ENCODE measurements at regions not wholly inside any gene's neighbourhood (a gene's known extent, or its start where the extent isn't known, plus 50 kb on each side); places are given as distances from the start of the nearest gene placed in this dataset.

- DNase-seq (ENCODE audit: low read depth) = no peak
- TF ChIP-seq CTCF (IDR thresholded peaks at IDR 0.05; ENCODE audit: control insufficient read depth, insufficient read depth, low read depth, low read length, missing control alignments) = no peak
- H3K4me3 ChIP-seq (ENCODE audit: control insufficient read depth, low read depth, low read length) = no peak overlapping the region
Observed at GRCh38 chr2:147569426-147569825, 275.4 kb upstream of the ACVR2A start.

- no peak for TF ChIP-seq CTCF (IDR thresholded peaks at IDR 0.05; ENCODE audit: control insufficient read depth, insufficient read depth, low read depth, low read length, missing control alignments)
- no peak for DNase-seq (ENCODE audit: low read depth)
- no peak overlapping the region for H3K4me3 ChIP-seq (ENCODE audit: control insufficient read depth, low read depth, low read length)
Observed at GRCh38 chr2:147568109-147568508, 276.7 kb upstream of the ACVR2A start.

GRCh38 chr2:147567136-147567535, 277.7 kb upstream of the ACVR2A start:
- TF ChIP-seq CTCF (IDR thresholded peaks at IDR 0.05; ENCODE audit: control insufficient read depth, insufficient read depth, low read depth, low read length, missing control alignments) = no peak
- DNase-seq (ENCODE audit: low read depth) = no peak
- no peak overlapping the region for H3K4me3 ChIP-seq (ENCODE audit: control insufficient read depth, low read depth, low read length)

GRCh38 chr2:147560810-147561535, 283.9 kb upstream of the ACVR2A start:
- no peak for TF ChIP-seq CTCF (IDR thresholded peaks at IDR 0.05; ENCODE audit: control insufficient read depth, insufficient read depth, low read depth, low read length, missing control alignments)
- no peak overlapping the region for H3K4me3 ChIP-seq (ENCODE audit: control insufficient read depth, low read depth, low read length)
- no peak for DNase-seq (ENCODE audit: low read depth)

GRCh38 chr2:147559070-147559725, 285.6 kb upstream of the ACVR2A start:
- TF ChIP-seq CTCF (IDR thresholded peaks at IDR 0.05; ENCODE audit: control insufficient read depth, insufficient read depth, low read depth, low read length, missing control alignments) = no peak
- H3K4me3 ChIP-seq (ENCODE audit: control insufficient read depth, low read depth, low read length) = no peak overlapping the region
- DNase-seq (ENCODE audit: low read depth) = no peak

GRCh38 chr2:147558620-147559019, 286.2 kb upstream of the ACVR2A start:
- TF ChIP-seq CTCF (IDR thresholded peaks at IDR 0.05; ENCODE audit: control insufficient read depth, insufficient read depth, low read depth, low read length, missing control alignments) = no peak
- no peak for DNase-seq (ENCODE audit: low read depth)
- no peak overlapping the region for H3K4me3 ChIP-seq (ENCODE audit: control insufficient read depth, low read depth, low read length)
